Vagina (tissue), 2 donors: ENCODE measurements at regions not wholly inside any gene's neighbourhood (a gene's known extent, or its start where the extent isn't known, plus 50 kb on each side); places are given as distances from the start of the nearest gene placed in this dataset.

Source experiments
- POLR2A ChIP-seq, 2 donors: fragments of 450-650 bp; IDR thresholded peaks; one replicate each; pipeline ENCODE4 v1.6.1; 2017; ENCODE audit warnings: antibody characterized with exemption in 2 of 2, mild to moderate bottlenecking in 2 of 2, moderate library complexity in 2 of 2
- TF ChIP-seq, protein P1 (sequence below), 3 experiments: fragments of 450-650 bp in 2 of 3; fragments of 200-600 bp in 1 of 3; sonication (generic) in 1 of 3; IDR thresholded peaks; one replicate each; pipeline ENCODE4 v1.5.1; 2017 to 2019; ENCODE audit warnings: antibody characterized with exemption in 3 of 3, mild to moderate bottlenecking in 2 of 3, moderate library complexity in 2 of 3

DNA sequence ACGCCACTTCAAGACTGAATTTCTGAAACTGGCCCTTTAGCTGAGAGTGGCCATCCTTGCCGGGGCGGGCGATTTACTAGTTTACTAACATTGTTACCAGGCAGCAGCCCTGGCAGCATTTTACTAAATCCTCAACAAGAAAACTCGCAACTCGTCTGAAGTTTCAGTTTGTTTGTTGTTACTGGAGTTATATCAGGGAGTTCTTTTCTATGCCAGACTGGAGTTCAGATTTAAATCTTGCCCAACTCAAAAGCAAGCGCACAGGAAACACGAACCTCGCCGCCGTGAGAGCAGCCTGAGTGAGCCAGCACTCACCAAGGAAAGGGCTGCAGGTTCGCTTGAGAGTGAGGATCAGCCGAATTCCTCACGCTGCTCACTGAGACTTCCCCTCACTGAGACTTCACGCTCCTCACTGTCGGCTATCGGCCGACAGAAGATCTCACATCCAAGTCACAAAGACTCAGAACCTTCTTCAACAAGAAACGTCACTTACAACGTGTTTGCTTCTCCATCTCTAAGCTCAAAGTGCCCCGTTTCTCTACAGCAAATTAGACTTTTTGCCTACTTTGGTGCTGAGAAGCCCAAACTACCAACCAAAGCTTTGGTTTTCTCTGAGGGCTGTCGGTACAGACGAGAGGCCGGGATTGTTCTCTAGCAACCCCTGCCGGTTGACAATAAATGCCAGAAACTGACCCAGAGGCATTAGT lies 78.9 kb downstream of the OLIG3 start:
- TF ChIP-seq POLR2A (IDR thresholded peaks at IDR 0.05): no peak
- TF ChIP-seq, protein P1, sequence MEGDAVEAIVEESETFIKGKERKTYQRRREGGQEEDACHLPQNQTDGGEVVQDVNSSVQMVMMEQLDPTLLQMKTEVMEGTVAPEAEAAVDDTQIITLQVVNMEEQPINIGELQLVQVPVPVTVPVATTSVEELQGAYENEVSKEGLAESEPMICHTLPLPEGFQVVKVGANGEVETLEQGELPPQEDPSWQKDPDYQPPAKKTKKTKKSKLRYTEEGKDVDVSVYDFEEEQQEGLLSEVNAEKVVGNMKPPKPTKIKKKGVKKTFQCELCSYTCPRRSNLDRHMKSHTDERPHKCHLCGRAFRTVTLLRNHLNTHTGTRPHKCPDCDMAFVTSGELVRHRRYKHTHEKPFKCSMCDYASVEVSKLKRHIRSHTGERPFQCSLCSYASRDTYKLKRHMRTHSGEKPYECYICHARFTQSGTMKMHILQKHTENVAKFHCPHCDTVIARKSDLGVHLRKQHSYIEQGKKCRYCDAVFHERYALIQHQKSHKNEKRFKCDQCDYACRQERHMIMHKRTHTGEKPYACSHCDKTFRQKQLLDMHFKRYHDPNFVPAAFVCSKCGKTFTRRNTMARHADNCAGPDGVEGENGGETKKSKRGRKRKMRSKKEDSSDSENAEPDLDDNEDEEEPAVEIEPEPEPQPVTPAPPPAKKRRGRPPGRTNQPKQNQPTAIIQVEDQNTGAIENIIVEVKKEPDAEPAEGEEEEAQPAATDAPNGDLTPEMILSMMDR (IDR thresholded peaks at IDR 0.05): peak; percentile 26 to 42 (median 28)
